H1 (cell line): ENCODE measurements at regions not wholly inside any gene's neighbourhood (a gene's known extent, or its start where the extent isn't known, plus 50 kb on each side); places are given as distances from the start of the nearest gene placed in this dataset.

ENCODE experiments used
- EZH2 ChIP-seq: fragments of 200-600 bp; sonication (generic); IDR thresholded peaks from 2 replicates; pipeline ENCODE4 v1.7.1; 2012; ENCODE audit warnings: low read depth, mild to moderate bottlenecking, moderate library complexity, low read length, inconsistent platforms; ENCODE audit not compliant: severe bottlenecking
- JUND ChIP-seq: IDR thresholded peaks from 2 replicates; pipeline ENCODE4 v1.6.1; 2011; ENCODE audit warnings: mild to moderate bottlenecking, improper control_type of control experiment, low read length
- TF ChIP-seq, protein P1 (sequence below), 3 experiments: IDR thresholded peaks; 1 replicate in 2 of 3; 2 replicates in 1 of 3; pipeline versions ENCODE4 v1.5.1 to v1.6.1; 2011; ENCODE audit warnings: low read length in 3 of 3, mild to moderate bottlenecking in 3 of 3, inconsistent platforms in 2 of 3, low read depth in 1 of 3, moderate library complexity in 1 of 3; ENCODE audit not compliant: insufficient read depth in 1 of 3; ENCODE audit errors: control extremely low read depth in 1 of 3

DNA sequence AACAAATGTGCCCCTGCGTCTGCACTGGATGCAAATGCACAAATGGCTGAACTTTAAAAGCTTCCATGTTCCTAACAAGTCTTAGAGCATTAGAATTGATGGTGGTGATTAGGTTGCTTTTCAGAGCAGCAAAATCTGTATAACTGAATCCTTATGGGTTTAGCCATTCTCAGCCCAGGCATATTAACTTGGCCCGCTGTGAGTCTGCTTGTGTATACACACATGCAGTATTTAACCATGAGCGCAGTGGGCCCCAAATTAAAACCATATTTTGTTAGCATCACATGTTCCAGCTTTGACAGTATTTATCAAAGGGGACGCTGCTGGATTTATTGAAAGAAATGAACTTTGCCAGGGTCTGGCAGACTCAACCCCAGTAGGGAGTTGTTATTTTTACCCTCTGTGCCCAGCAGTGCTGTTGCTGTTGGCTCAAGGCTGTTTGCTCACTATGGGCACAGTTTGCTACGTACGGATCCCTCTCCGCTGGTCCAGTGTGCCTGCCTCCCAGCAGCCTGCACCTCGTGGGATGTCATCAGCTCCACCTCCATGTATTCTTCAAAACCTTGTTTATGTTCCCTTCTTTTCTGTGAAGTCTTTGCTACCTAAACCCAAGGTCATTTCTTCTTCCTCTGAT is 144.7 kb downstream of the QRSL1 start:
- TF ChIP-seq JUND (no peak), EZH2 (no peak)
- TF ChIP-seq, protein P1, sequence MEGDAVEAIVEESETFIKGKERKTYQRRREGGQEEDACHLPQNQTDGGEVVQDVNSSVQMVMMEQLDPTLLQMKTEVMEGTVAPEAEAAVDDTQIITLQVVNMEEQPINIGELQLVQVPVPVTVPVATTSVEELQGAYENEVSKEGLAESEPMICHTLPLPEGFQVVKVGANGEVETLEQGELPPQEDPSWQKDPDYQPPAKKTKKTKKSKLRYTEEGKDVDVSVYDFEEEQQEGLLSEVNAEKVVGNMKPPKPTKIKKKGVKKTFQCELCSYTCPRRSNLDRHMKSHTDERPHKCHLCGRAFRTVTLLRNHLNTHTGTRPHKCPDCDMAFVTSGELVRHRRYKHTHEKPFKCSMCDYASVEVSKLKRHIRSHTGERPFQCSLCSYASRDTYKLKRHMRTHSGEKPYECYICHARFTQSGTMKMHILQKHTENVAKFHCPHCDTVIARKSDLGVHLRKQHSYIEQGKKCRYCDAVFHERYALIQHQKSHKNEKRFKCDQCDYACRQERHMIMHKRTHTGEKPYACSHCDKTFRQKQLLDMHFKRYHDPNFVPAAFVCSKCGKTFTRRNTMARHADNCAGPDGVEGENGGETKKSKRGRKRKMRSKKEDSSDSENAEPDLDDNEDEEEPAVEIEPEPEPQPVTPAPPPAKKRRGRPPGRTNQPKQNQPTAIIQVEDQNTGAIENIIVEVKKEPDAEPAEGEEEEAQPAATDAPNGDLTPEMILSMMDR (IDR thresholded peaks at IDR 0.05; ENCODE audit: control extremely low read depth in 1 of 3, insufficient read depth in 1 of 3, low read depth in 1 of 3, low read length in 3 of 3), result no peak
